ENCODE measurements at regions not wholly inside any gene's neighbourhood (a gene's known extent, or its start where the extent isn't known, plus 50 kb on each side); places are given as distances from the start of the nearest gene placed in this dataset.

DNA sequence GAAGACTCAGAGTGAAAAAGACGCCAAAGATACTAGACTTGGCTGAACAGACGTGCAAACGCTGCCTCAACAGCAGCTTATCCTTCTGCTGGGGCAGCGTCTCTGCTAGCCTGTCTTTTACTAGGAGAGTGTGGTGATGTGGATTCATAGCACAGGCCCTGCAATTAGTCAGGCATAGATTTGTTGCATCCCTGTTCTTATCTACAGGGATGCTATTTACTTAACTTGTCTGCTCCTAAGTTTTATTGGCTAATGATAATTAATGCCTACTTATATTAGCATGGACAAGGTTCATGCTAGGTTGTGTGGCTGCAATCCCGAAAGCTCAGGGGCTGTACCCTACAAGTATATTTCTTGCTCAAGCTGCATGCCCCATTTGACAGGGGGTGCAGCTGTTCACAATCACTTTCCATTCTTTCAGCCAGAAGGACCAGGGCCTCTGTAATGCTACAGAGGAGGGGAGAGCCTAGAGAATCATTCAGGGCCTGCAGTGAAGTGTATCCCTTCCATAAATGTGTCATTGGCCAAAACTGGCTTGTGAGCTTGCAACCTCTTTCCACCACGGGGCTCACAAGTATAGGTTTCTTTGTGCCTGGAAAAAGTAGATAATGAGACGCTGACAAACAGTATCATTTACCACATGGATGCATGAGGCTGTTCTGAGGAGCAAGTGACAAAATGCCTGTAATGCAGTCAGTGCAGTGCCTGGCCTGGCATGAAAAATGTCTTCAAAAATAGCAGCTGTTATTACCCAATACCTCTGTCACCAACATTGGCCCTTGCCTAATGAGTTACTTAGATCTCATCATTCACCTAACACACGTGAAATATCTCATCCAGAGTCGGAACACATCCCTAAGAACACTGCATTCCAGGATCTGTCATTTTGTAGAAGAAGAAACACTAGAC is 685.8 kb upstream of the API5 start:
- Histone ChIP-seq H2AFZ (ENCODE audit: low read depth, low read length) (no peak overlapping the region), H4K20me1 (ENCODE audit: insufficient read depth, low read length) (no peaks in the 10 kb centered on the region), H3K4me1 (ENCODE audit: insufficient read depth, low read length) (no peaks in the 10 kb centered on the region), H3K4me2 (ENCODE audit: low read length) (no peak overlapping the region), H3K27ac (ENCODE audit: low read depth, low read length) (no peak overlapping the region), H3K27me3 (ENCODE audit: insufficient read depth, low read length) (no peaks in the 10 kb centered on the region), H3K4me3 (ENCODE audit: insufficient read depth, low read depth, low read length) (no peak overlapping the region), H3K9me3 (ENCODE audit: insufficient read depth, low read depth, low read length) (no peaks in the 10 kb centered on the region), H3K36me3 (ENCODE audit: insufficient read depth, low read length) (no peaks in the 10 kb centered on the region), H3K79me2 (ENCODE audit: insufficient read depth, low read length) (no peaks in the 10 kb centered on the region), H3K9ac (ENCODE audit: low read length) (no peak overlapping the region)
- Mint-ChIP-seq H3K4me1 (ENCODE audit: low read depth, unreplicated experiment) (no peaks in the 10 kb centered on the region), H3K9me3 (ENCODE audit: unreplicated experiment) (no peaks in the 10 kb centered on the region), H3K36me3 (ENCODE audit: low read depth, unreplicated experiment) (no peaks in the 10 kb centered on the region), H3K27me3 (ENCODE audit: low read depth, unreplicated experiment) (no peaks in the 10 kb centered on the region), H3K4me3 (ENCODE audit: unreplicated experiment) (no peak overlapping the region), H3K27ac (ENCODE audit: unreplicated experiment) (no peak overlapping the region)
- TF ChIP-seq EZH2 (IDR thresholded peaks at IDR 0.05; ENCODE audit: insufficient read depth, low read length), result no peak
- TF ChIP-seq, protein P1, sequence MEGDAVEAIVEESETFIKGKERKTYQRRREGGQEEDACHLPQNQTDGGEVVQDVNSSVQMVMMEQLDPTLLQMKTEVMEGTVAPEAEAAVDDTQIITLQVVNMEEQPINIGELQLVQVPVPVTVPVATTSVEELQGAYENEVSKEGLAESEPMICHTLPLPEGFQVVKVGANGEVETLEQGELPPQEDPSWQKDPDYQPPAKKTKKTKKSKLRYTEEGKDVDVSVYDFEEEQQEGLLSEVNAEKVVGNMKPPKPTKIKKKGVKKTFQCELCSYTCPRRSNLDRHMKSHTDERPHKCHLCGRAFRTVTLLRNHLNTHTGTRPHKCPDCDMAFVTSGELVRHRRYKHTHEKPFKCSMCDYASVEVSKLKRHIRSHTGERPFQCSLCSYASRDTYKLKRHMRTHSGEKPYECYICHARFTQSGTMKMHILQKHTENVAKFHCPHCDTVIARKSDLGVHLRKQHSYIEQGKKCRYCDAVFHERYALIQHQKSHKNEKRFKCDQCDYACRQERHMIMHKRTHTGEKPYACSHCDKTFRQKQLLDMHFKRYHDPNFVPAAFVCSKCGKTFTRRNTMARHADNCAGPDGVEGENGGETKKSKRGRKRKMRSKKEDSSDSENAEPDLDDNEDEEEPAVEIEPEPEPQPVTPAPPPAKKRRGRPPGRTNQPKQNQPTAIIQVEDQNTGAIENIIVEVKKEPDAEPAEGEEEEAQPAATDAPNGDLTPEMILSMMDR (IDR thresholded peaks at IDR 0.05; ENCODE audit: insufficient read depth, low read depth, low read length), result no peak
- FAIRE-seq (no peak), DNase-seq (ENCODE audit: low read depth) (no peak)

DNA sequence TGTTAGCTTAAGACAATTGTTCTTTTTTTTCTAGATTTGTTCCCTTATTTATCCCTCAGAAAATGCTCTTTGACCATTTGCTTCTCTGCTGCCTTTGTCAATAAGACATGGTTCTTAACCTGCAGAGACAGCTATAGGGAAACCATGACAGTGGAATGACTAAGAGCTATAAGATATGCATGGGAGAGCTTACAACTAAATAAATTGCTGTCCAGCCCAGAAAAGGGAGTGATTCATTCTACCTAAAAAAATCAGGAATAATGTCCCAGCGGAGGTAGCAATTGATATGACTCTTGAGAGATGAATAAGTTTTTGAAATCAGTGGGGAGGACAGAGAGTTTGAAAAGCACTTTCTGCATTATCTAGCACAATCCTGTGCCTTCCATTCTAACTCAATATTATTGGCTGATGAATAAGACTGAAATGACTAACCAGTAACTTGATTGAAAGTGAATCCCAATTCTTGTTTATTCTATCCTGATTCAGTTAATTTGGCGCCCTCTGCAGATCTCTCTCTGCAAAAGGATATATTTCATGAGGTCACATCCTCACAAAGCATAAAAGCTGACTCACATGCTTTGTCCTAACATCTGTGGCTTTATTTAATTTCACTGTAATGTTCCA is 680.5 kb upstream of the API5 start:
- Histone ChIP-seq H2AFZ (ENCODE audit: low read depth, low read length) (no peak overlapping the region), H3K4me1 (ENCODE audit: insufficient read depth, low read length) (no peaks in the 10 kb centered on the region), H3K27me3 (ENCODE audit: insufficient read depth, low read length) (no peaks in the 10 kb centered on the region), H3K9ac (ENCODE audit: low read length) (no peak overlapping the region), H3K9me3 (ENCODE audit: insufficient read depth, low read depth, low read length) (no peaks in the 10 kb centered on the region), H3K36me3 (ENCODE audit: insufficient read depth, low read length) (no peaks in the 10 kb centered on the region), H3K27ac (ENCODE audit: low read depth, low read length) (no peak overlapping the region), H3K79me2 (ENCODE audit: insufficient read depth, low read length) (no peaks in the 10 kb centered on the region), H4K20me1 (ENCODE audit: insufficient read depth, low read length) (no peaks in the 10 kb centered on the region), H3K4me2 (ENCODE audit: low read length) (peak overlapping the region; percentile 30), H3K4me3 (ENCODE audit: insufficient read depth, low read depth, low read length) (no peak overlapping the region)
- Mint-ChIP-seq H3K27ac (ENCODE audit: unreplicated experiment) (no peak overlapping the region), H3K36me3 (ENCODE audit: low read depth, unreplicated experiment) (no peaks in the 10 kb centered on the region), H3K27me3 (ENCODE audit: low read depth, unreplicated experiment) (no peaks in the 10 kb centered on the region), H3K4me3 (ENCODE audit: unreplicated experiment) (no peak overlapping the region), H3K4me1 (ENCODE audit: low read depth, unreplicated experiment) (no peaks in the 10 kb centered on the region), H3K9me3 (ENCODE audit: unreplicated experiment) (no peaks in the 10 kb centered on the region)
- peak; percentile 23 for FAIRE-seq
- TF ChIP-seq, protein P1 (IDR thresholded peaks at IDR 0.05; ENCODE audit: insufficient read depth, low read depth, low read length), result peak; percentile 41
- no peak for TF ChIP-seq EZH2 (IDR thresholded peaks at IDR 0.05; ENCODE audit: insufficient read depth, low read length)
- DNase-seq (ENCODE audit: low read depth), result peak; percentile 50
